22Rv1 (cell line): ENCODE measurements at regions not wholly inside any gene's neighbourhood (a gene's known extent, or its start where the extent isn't known, plus 50 kb on each side); places are given as distances from the start of the nearest gene placed in this dataset.

Experiments
- CTCF ChIP-seq: fragments of 450-650 bp; IDR thresholded peaks from 2 replicates; pipeline ENCODE4 v1.5.1; 2017; ENCODE audit warnings: mild to moderate bottlenecking
- ZFX ChIP-seq: fragments of 450-650 bp; IDR thresholded peaks from 2 replicates; pipeline ENCODE4 v1.6.1; 2017; ENCODE audit warnings: antibody characterized with exemption, borderline replicate concordance

- TF ChIP-seq CTCF, result peak; percentile 97
- no peak for TF ChIP-seq ZFX
Measured at GRCh38 chr12:91382081-91382543, 199.5 kb upstream of the DCN start.
